ENCODE measurements at regions not wholly inside any gene's neighbourhood (a gene's known extent, or its start where the extent isn't known, plus 50 kb on each side); places are given as distances from the start of the nearest gene placed in this dataset.

- Mint-ChIP-seq H3K27me3 (peaks cover 3% of the 10 kb centered on the region), H3K27ac (no peak overlapping the region), H3K4me1 (no peaks in the 10 kb centered on the region), H3K4me3 (no peak overlapping the region), H3K36me3 (ENCODE audit: low read depth) (no peaks in the 10 kb centered on the region), H3K9me3 (no peaks in the 10 kb centered on the region)
- ATAC-seq (ENCODE audit: low read depth) = no peak
- ChIA-PET CTCF (no interaction called here), POLR2A (no interaction called here)
- no peak for DNase-seq
- intact Hi-C loops (cut with micrococcal nuclease) = loop anchor here (2.0 kb wide), 1 partner anchor 68 kb away; no protein-coding TSS in a partner anchor
- TF ChIP-seq, protein P1, sequence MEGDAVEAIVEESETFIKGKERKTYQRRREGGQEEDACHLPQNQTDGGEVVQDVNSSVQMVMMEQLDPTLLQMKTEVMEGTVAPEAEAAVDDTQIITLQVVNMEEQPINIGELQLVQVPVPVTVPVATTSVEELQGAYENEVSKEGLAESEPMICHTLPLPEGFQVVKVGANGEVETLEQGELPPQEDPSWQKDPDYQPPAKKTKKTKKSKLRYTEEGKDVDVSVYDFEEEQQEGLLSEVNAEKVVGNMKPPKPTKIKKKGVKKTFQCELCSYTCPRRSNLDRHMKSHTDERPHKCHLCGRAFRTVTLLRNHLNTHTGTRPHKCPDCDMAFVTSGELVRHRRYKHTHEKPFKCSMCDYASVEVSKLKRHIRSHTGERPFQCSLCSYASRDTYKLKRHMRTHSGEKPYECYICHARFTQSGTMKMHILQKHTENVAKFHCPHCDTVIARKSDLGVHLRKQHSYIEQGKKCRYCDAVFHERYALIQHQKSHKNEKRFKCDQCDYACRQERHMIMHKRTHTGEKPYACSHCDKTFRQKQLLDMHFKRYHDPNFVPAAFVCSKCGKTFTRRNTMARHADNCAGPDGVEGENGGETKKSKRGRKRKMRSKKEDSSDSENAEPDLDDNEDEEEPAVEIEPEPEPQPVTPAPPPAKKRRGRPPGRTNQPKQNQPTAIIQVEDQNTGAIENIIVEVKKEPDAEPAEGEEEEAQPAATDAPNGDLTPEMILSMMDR (IDR thresholded peaks at IDR 0.05) = no peak
Observed at GRCh38 chr16:54547052-54547451, 260.5 kb upstream of the IRX3 start.

GRCh38 chr16:54546521-54546920, 259.9 kb upstream of the IRX3 start:
- POLR2A ChIA-PET = no interaction called here
- TF ChIP-seq, protein P1 (IDR thresholded peaks at IDR 0.05) = no peak
- DNase-seq (no peak), ATAC-seq (ENCODE audit: low read depth) (no peak)
- H3K4me1 Mint-ChIP-seq = no peaks in the 10 kb centered on the region
- H3K36me3 Mint-ChIP-seq (ENCODE audit: low read depth) = no peaks in the 10 kb centered on the region
- intact Hi-C loops (cut with micrococcal nuclease) = loop anchor here (2.0 kb wide), 1 partner anchor 68 kb away; no protein-coding TSS in a partner anchor
- H3K4me3 Mint-ChIP-seq = no peak overlapping the region
- H3K27me3 Mint-ChIP-seq = peaks cover 3% of the 10 kb centered on the region
- H3K9me3 Mint-ChIP-seq = no peaks in the 10 kb centered on the region
- CTCF ChIA-PET = no interaction called here
- H3K27ac Mint-ChIP-seq = no peak overlapping the region

- no peaks in the 10 kb centered on the region for H3K36me3 Mint-ChIP-seq (ENCODE audit: low read depth)
- ATAC-seq (ENCODE audit: low read depth) (no peak), DNase-seq (no peak)
- no peaks in the 10 kb centered on the region for H3K9me3 Mint-ChIP-seq
- no peaks in the 10 kb centered on the region for H3K4me1 Mint-ChIP-seq
- no peak overlapping the region for H3K27ac Mint-ChIP-seq
- intact Hi-C loops (cut with micrococcal nuclease) = loop anchor here (2.0 kb wide), 1 partner anchor 67 kb away; no protein-coding TSS in a partner anchor
- POLR2A ChIA-PET = no interaction called here
- TF ChIP-seq, protein P1 (IDR thresholded peaks at IDR 0.05) = no peak
- no peak overlapping the region for H3K4me3 Mint-ChIP-seq
- H3K27me3 Mint-ChIP-seq = peaks cover 3% of the 10 kb centered on the region
- CTCF ChIA-PET = no interaction called here
Observed at GRCh38 chr16:54545854-54546511, 259.4 kb upstream of the IRX3 start.

DNA sequence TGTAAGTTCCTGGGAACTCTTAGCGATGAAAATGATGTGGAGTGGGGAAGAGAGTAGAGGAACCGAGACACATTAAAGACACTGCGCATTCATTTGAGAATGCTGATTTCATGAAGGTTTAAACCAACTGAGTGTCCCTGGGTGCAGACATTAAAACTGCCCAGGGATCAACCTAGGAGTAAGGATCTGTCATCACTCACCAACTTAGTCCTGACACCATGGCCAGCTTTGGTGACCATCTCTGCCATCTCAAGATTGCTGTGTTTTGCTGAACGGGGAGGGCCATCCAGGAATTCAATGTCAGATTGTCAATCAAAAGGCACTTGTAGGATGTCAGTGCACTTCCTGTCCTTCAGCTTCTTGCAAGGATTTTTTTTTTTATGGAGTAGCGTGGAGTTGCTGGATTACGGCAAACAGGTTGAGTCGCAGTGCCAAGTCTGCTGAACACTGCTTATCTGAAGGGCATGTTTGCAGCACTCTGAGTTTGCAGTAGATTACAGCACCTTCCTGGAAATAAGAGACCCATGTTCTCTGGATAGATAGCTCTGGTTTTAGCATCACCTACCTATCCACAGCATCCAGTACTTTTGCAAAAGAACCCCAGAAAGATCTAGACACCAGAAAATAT, 258.1 kb upstream of the IRX3 start:
- no peaks in the 10 kb centered on the region for H3K9me3 Mint-ChIP-seq
- no peak for ATAC-seq (ENCODE audit: low read depth)
- no peaks in the 10 kb centered on the region for H3K36me3 Mint-ChIP-seq (ENCODE audit: low read depth)
- no peak overlapping the region for H3K4me3 Mint-ChIP-seq
- H3K27me3 Mint-ChIP-seq = peaks cover 3% of the 10 kb centered on the region
- H3K27ac Mint-ChIP-seq = no peak overlapping the region
- TF ChIP-seq, protein P1 (IDR thresholded peaks at IDR 0.05) = no peak
- intact Hi-C loops (cut with micrococcal nuclease) = no loop called here
- ChIA-PET POLR2A (no interaction called here), CTCF (no interaction called here)
- no peaks in the 10 kb centered on the region for H3K4me1 Mint-ChIP-seq
- no peak for DNase-seq

DNA sequence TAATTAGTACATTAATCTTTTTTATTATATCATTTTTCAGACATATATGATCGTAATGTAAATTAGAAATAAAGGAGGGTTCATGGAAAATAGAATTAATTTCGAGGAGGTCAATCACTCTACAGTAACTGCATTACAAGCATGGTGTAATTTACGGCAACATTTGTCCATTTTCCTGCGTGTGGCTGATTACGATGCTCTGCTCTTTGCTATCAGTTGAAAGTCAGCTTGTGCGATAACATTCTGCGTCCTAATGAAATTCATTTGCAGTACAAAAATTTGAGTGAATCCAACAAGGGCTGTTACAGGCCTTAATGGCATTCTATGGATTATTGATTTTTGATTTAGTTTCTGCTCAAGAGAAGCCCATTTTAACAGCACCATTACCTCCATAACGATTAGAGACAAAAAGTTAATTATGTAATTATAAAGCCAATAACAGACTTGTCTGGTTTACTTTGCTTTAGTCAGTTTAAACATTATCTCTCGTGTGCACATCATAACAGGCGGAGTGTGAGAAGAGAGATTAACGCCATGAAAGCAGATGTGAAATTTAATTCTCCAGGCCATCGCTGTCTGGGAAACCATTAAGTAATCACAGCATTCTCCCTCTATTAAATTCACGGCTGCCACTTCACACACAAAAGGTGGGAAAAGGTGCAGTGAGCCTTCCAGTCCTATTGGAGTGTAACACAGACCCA, 256.4 kb upstream of the IRX3 start:
- intact Hi-C loops (cut with micrococcal nuclease) = no loop called here
- TF ChIP-seq, protein P1 (IDR thresholded peaks at IDR 0.05) = no peak
- CTCF ChIA-PET = no interaction called here
- Mint-ChIP-seq H3K27me3 (peaks cover 3% of the 10 kb centered on the region), H3K4me1 (no peaks in the 10 kb centered on the region), H3K4me3 (no peak overlapping the region), H3K36me3 (ENCODE audit: low read depth) (no peaks in the 10 kb centered on the region), H3K9me3 (no peaks in the 10 kb centered on the region), H3K27ac (no peak overlapping the region)
- ATAC-seq (ENCODE audit: low read depth) (no peak), DNase-seq (no peak)
- POLR2A ChIA-PET = no interaction called here

All from activated B cell treated with CpG ODN at 0.5 μM for 24 hours (primary cell).